Bone marrow (tissue), 2 donors: ENCODE measurements at regions not wholly inside any gene's neighbourhood (a gene's known extent, or its start where the extent isn't known, plus 50 kb on each side); places are given as distances from the start of the nearest gene placed in this dataset.
"Not testable (repeated sequence)": the region's sequence is repeated elsewhere in the genome, so short reads cannot be mapped to it uniquely, and the experiment has no call there.

Experiments used
- DNase-seq, 2 donors: peaks; one replicate each; lab custom pipeline; 2025; lab: John Stamatoyannopoulos, UW

DNA sequence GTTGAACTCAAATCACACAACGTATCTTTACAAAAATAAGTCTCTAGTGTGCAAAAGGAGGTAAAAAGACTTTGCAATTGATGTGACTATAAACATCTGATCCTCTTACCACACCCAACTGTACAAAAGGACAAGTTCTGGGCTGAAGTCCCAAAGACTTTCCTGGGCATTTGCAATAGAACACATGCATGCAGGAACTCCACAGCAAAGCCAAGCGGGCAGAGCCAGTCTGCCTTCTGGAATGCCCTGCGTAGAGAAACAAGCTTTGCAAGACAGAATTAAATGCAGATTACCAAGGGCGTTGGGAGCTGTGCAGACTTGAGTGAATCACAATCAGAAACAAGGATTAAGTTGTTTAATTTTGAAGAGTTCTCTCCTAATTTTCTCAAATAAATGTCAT is 208.4 kb upstream of the ZNF521 start:
- DNase-seq: no peak

GRCh38 chr18:25557011-25557410 is 205.0 kb upstream of the ZNF521 start:
- no peak for DNase-seq

DNA sequence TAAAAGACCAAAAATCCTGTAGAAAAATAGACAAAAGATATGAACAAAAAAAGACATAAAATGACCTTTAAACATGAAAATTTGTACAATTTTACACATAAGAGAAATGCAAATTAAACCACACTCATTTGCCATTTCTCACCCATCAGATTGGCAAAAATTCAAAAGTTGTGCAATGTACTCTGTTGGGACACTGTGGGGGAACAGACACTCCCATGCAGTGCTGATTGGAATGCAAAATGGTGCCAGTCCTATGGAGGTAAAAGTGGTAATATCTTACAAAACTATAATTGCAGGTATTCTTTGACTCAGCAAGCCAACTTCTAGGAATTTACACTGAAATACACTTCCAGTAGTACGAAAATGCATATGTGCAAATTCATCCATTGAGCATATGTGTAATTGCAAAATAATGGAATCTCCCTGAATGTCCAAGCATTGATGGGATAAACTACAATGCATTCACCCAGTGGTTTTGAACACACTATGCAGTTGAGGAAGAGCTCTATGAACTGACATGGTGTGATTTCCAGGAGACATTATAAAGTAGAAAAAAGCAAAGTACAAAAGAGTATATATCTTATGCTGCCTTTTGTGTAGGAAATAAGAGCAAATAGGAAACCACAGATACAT is 201.8 kb upstream of the ZNF521 start:
- no peak for DNase-seq

DNA sequence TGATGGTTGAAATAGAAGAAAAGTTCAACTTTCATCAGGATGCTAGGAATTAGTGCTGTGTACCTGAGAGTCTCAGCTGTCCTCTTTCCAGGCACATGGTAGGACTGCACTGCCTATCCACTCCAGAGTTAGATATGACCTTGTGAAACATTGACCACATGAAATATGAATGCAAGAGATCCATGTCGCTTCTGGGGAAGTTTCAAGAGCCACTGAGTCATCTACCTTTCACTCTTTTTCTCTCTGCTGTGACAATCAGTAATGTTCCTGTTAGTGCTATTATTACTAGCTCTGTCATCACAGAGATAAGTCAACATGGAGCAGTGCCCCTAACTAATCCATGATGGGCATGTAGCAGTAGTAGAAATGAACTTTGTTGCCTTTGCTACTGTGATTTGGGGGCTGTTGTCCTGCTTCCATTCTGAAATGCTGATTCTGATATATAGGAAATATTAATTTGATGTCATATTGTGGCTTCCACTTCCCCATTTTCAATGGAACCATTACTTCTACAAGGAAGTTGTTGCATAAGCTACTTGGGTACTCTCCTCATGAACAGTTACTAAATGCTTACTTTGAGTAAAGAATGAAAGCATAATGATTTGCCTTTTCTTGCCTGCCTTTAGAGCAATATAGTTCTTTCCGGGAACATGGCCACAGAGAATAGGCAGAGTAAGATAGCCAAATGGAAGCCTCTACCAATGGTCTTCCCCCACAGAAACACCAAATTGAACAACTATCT is 192.8 kb upstream of the ZNF521 start:
- DNase-seq: no peak

DNA sequence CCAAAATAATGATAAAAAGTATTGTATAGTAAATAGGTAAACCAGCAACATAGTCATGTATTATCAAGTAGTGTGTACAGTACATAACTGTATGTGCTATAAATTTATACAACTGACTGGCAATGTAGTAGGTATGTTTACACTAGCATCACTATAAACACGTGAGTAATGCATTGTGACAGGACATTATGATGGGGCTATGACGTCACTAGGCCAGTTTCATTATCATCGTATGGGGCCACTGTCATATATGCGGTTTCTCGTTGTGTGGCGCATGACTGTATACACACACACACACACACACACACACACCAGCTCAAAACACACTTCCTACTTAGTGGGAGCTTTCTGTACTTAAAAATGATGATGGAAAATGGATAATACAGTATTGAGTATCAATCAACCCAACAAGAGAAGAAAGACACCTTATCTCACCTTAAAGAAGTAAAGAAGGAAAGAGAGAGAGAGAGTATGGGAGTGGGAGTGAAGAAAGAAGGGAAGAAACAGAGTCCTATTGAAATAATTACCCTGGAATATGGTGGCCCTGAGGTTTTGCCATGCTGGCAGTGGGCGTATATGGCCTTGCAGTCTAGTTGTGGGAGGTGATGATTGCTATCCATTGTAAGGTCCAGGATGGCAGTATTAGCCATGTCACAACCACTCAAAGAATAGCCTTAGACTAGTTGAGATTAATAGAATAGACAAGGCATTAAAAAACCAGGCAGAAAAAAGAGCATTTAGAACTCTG is 186.4 kb upstream of the ZNF521 start:
- no peak for DNase-seq

GRCh38 chr18:25535495-25535894 is 183.5 kb upstream of the ZNF521 start:
- no peak for DNase-seq

GRCh38 chr18:25534401-25534800 is 182.4 kb upstream of the ZNF521 start:
- DNase-seq: no peak

GRCh38 chr18:25533218-25533617 is 181.3 kb upstream of the ZNF521 start:
- DNase-seq: no peak

GRCh38 chr18:25531207-25531606 is 179.2 kb upstream of the ZNF521 start:
- no peak for DNase-seq

GRCh38 chr18:25525789-25526188 is 173.8 kb upstream of the ZNF521 start:
- not testable (repeated sequence) for DNase-seq

- peak in 1 of 2 donors; percentile 19 for DNase-seq
These were observed 166.7 kb upstream of the ZNF521 start for GRCh38 chr18:25518716-25519053.

DNA sequence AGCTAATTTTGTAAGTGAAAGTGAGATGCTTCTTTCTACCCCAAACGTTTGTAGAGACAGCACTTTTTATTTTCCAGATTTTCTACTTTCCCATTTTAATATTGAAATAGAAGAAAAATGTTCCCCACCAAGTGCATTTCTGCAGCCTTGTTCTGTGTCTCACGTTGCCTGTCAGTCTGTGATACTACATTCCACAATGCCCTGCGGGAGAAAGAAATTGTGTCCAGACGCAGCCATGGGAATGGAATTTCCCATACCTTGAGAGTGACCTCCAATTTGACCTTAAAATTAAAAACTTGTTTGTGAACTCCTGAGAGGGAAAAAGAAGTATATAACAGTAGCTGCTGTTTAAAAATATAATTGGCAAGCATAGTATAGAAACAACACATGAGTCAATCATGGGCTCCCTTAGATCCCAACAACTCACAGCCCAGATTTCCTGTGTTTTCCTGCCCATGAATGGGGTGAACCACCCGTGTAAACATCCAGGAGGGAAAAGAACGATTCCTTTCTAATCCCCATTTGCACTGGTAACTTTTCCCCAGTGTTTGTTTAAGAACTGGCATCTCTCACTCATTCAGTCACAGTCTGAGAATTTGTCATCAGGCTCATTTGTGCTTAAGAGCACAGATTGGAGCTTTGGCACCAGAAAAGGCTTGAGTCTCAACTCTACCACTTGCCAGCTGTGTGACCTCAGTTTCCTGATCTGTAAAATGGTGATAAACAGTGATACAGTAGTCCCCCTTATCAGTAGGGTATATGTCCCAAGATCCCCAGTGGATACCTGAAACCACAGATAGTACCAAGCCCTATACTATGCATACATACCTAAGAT is 166.1 kb upstream of the ZNF521 start:
- no peak for DNase-seq

- DNase-seq: no peak
These were observed 165.0 kb upstream of the ZNF521 start for GRCh38 chr18:25516747-25517498.

- DNase-seq: no peak
These were observed 164.2 kb upstream of the ZNF521 start for GRCh38 chr18:25516121-25516520.

DNA sequence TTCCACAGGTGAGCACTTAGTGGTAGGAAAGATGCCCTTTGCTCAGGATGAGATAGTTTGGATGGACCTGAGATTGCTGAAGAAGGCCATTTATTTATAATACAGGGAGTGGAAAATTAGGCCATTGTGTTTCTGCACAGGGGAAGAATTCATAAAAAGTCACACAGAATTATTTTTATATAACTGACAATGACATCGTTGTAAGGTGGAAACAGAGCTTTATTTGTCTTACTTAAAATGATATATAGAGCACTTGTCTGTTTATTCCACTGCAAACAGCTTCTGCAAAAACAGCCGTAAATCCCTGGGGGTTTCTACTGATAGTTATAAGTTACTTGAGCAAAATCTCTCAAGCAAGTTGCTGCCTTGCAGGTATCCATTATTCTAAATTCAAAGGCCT is 158.1 kb upstream of the ZNF521 start:
- no peak for DNase-seq

DNA sequence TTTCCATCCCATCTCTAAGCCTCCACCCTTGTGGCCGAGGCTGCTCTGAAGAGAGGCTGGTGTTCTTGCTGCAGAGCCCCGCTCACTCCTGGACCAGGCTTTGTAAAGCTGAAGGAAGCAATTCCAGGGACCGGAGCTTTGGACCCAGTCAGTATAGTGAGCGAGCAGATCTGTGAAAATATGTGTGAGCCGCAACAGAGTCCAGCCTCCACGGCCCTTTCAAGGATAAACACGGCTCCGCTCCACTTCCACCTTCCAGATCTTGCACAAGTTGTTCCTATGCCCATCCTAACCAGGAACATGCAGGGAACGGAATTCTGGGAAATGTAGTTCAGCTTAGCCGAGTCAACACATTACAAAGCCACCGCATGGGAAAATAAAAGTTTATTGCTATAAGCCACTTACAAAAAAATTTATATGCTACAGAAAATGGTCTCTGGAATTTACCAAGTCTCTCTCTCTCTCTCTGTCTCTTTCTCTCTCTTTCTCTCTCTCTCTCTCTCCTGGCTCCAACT is 151.7 kb upstream of the ZNF521 start:
- no peak for DNase-seq

DNA sequence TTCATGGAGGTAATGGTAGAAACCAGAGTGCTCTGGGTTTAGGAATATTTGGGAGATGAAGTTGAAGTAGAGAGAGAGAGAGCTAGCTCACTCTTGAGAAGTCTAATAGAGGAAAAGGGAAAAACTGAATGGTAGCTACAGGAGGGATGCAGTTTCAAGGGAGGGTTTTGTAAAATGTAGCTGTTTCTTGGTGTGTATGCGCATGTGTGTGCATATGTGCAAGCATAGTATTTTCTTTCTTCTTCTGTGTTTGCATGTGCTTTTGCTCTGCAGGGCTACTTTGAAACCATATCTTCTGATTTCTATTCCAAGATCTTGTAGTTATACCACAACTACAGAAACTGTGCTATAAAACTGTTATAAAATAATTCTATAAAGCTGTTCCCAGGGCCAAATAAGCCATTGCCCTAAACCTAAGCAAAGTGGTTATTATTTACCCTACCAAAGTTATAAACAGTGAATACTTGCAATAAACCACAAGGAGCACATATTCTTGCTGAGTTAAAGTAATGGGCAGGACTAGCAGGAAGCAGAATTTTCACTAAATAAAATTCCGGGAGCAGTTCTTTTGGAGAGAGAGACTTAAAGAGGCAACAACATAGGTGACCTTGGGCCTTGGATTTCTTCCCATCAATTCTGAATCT is 145.3 kb upstream of the ZNF521 start:
- DNase-seq: no peak

GRCh38 chr18:25496544-25496943 is 144.6 kb upstream of the ZNF521 start:
- no peak for DNase-seq

DNA sequence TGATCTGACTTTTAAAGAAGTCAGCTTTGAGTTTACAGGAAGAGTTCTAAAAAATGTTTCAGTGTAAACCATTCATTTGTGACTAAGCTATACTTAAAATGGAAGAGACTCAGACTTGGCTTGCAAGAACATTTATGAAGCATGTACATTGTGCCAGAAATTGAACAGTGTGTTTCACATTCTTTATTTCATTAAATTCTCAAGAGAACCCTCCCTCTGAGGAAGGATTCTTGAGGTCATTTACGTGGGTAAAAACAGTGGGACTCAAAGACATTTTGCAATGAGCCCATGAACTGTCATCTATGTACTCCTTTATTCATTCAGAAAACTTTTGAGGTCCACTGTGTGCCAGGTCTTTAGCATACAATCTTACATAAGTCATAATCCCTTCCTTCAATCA is 143.6 kb upstream of the ZNF521 start:
- DNase-seq: no peak

DNA sequence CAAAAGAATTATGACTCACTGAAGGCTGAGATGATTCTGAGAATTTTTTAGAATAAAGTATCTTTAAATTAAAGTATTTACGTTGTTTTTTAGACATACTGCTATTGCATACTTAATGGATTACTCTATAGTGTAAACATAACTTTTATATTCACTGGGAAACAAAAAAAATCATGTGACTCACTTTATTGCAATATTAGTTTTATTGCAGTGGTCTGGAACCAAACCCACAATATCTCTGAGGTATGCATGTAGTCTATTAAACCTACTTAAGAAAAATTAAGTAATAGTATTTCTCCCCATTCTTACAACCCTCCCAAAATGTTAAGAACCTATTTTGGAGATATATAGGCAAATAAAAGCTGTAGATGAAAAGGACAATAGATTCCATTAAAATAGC is 142.9 kb upstream of the ZNF521 start:
- DNase-seq: no peak

DNA sequence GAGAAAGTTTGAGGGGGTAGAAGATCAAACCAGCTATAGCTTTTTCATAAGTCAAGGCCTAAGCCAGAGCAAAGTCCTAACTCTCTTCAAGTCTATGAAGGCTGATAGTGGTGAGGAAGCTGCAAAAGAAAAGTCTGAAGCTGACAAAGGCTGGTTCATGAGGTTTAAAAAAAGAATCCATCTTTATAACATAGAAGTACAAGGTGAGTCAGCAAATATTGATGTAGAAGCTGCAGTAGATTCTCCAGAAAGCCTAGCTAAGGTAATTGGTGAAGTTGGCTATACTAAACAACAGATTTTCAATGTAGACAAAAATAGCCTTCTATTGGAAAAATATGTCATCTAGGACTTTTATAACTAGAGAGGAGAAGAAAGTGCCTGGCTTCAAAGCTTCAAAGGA is 141.4 kb upstream of the ZNF521 start:
- no peak for DNase-seq
